ENCODE measurements at regions not wholly inside any gene's neighbourhood (a gene's known extent, or its start where the extent isn't known, plus 50 kb on each side); places are given as distances from the start of the nearest gene placed in this dataset.

DNA sequence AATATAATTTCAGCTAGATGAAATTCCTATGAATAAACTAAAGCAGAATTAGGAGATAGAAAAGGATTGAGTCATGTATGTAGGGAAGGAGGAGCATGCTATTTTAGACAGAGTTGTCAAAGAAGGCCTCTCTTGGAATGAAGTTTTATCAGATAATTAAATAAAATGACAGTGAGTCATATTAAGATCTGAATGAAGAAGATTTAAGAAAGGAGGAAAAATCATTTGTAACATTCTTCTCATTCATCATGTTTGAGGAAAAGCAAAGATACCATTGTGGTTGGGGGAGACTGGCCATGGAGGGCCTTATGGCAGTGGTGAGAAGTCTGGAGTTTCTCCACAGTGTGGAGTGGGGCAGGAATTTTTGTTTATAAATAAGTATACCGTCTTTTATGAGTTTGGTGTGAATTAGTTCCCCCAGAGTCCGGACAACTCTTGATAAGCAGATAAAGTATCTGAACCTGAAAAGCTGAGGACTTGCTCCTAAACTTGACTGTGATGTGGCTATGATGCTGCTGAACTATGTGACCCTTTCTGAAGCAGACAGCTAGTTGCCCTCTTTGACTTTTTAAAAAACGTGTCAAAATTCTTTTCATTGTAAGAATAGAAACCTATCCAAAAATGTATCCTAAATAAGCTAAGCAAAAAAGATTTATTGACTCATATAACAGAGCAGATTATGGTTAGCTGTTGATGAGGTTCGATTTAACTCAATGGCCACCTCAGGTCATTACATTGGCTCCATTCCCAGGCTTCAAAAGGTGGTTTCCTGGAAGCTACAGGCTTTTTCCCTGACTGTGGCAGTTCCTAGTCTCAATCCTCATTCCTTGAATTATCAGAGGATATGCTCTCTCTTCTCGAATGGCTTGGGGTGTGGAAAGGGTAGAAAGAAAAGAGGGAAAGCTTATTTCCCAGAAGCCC lies 90.8 kb downstream of the LHX9 start (continued):
- TF ChIP-seq, protein P1, sequence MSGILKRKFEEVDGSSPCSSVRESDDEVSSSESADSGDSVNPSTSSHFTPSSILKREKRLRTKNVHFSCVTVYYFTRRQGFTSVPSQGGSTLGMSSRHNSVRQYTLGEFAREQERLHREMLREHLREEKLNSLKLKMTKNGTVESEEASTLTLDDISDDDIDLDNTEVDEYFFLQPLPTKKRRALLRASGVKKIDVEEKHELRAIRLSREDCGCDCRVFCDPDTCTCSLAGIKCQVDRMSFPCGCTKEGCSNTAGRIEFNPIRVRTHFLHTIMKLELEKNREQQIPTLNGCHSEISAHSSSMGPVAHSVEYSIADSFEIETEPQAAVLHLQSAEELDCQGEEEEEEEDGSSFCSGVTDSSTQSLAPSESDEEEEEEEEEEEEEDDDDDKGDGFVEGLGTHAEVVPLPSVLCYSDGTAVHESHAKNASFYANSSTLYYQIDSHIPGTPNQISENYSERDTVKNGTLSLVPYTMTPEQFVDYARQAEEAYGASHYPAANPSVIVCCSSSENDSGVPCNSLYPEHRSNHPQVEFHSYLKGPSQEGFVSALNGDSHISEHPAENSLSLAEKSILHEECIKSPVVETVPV (CRISPR knock-in tag; IDR thresholded peaks at IDR 0.05): no peak
- TF ChIP-seq ZFP3 (CRISPR knock-in tag; IDR thresholded peaks at IDR 0.05) (no peak), PPARA (CRISPR knock-in tag; IDR thresholded peaks at IDR 0.05; ENCODE audit: borderline replicate concordance) (no peak), ISL1 (CRISPR knock-in tag; IDR thresholded peaks at IDR 0.05) (peak; percentile 94), BACH2 (CRISPR knock-in tag; IDR thresholded peaks at IDR 0.05; ENCODE audit: borderline replicate concordance) (no peak), OSR1 (CRISPR knock-in tag; IDR thresholded peaks at IDR 0.05) (no peak), ZC3H10 (CRISPR knock-in tag; IDR thresholded peaks at IDR 0.05) (peak; percentile 82; the same call in 1 of the 2 replicates), TCF4 (CRISPR knock-in tag; IDR thresholded peaks at IDR 0.05; ENCODE audit: borderline replicate concordance) (no peak), RARB (CRISPR knock-in tag; IDR thresholded peaks at IDR 0.05) (no peak), ZNF565 (CRISPR knock-in tag; conservative IDR thresholded peaks at IDR 0.05; ENCODE audit: low read depth) (no peak), ESRRG (CRISPR knock-in tag; IDR thresholded peaks at IDR 0.05) (no peak), SNAI2 (CRISPR knock-in tag; IDR thresholded peaks at IDR 0.05) (no peak)

- no peak for TF ChIP-seq ZC3H10 (CRISPR knock-in tag; IDR thresholded peaks at IDR 0.05)
- no peak for TF ChIP-seq OSR1 (CRISPR knock-in tag; IDR thresholded peaks at IDR 0.05)
- no peak for TF ChIP-seq ISL1 (CRISPR knock-in tag; IDR thresholded peaks at IDR 0.05)
- TF ChIP-seq GLIS3 (CRISPR knock-in tag; IDR thresholded peaks at IDR 0.05): no peak
- no peak for TF ChIP-seq ZNF565 (CRISPR knock-in tag; conservative IDR thresholded peaks at IDR 0.05; ENCODE audit: low read depth)
- no peak for TF ChIP-seq TCF4 (CRISPR knock-in tag; IDR thresholded peaks at IDR 0.05; ENCODE audit: borderline replicate concordance)
- TF ChIP-seq RARB (CRISPR knock-in tag; IDR thresholded peaks at IDR 0.05): no peak
- TF ChIP-seq, protein P1 (CRISPR knock-in tag; IDR thresholded peaks at IDR 0.05): no peak
- TF ChIP-seq POU6F1 (CRISPR knock-in tag; IDR thresholded peaks at IDR 0.05; ENCODE audit: borderline replicate concordance, low read depth): no peak
- TF ChIP-seq CREB5 (CRISPR knock-in tag; IDR thresholded peaks at IDR 0.05; ENCODE audit: low read depth): no peak
- no peak for TF ChIP-seq ARNTL (CRISPR knock-in tag; IDR thresholded peaks at IDR 0.05; ENCODE audit: borderline replicate concordance, low read depth)
- no peak for TF ChIP-seq CSDC2 (CRISPR knock-in tag; IDR thresholded peaks at IDR 0.05)
- TF ChIP-seq ZFP3 (CRISPR knock-in tag; IDR thresholded peaks at IDR 0.05): no peak
- TF ChIP-seq TOX (CRISPR knock-in tag; IDR thresholded peaks at IDR 0.05; ENCODE audit: borderline replicate concordance): no peak
- TF ChIP-seq, protein P2, sequence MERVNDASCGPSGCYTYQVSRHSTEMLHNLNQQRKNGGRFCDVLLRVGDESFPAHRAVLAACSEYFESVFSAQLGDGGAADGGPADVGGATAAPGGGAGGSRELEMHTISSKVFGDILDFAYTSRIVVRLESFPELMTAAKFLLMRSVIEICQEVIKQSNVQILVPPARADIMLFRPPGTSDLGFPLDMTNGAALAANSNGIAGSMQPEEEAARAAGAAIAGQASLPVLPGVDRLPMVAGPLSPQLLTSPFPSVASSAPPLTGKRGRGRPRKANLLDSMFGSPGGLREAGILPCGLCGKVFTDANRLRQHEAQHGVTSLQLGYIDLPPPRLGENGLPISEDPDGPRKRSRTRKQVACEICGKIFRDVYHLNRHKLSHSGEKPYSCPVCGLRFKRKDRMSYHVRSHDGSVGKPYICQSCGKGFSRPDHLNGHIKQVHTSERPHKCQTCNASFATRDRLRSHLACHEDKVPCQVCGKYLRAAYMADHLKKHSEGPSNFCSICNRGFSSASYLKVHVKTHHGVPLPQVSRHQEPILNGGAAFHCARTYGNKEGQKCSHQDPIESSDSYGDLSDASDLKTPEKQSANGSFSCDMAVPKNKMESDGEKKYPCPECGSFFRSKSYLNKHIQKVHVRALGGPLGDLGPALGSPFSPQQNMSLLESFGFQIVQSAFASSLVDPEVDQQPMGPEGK (CRISPR knock-in tag; IDR thresholded peaks at IDR 0.05; ENCODE audit: borderline replicate concordance): no peak
- no peak for ATAC-seq
These were observed 97.2 kb downstream of the LHX9 start for GRCh38 chr1:198014355-198014754.

- ATAC-seq: no peak
- TF ChIP-seq ZFP3 (CRISPR knock-in tag; IDR thresholded peaks at IDR 0.05) (no peak), ARNTL (CRISPR knock-in tag; IDR thresholded peaks at IDR 0.05; ENCODE audit: borderline replicate concordance, low read depth) (no peak), ESRRG (CRISPR knock-in tag; IDR thresholded peaks at IDR 0.05) (no peak), TOX (CRISPR knock-in tag; IDR thresholded peaks at IDR 0.05; ENCODE audit: borderline replicate concordance) (no peak), PPARA (CRISPR knock-in tag; IDR thresholded peaks at IDR 0.05; ENCODE audit: borderline replicate concordance) (no peak), GLIS3 (CRISPR knock-in tag; IDR thresholded peaks at IDR 0.05) (no peak), ZNF8 (CRISPR knock-in tag; IDR thresholded peaks at IDR 0.05) (no peak), OSR1 (CRISPR knock-in tag; IDR thresholded peaks at IDR 0.05) (no peak), RARB (CRISPR knock-in tag; IDR thresholded peaks at IDR 0.05) (no peak), BACH2 (CRISPR knock-in tag; IDR thresholded peaks at IDR 0.05; ENCODE audit: borderline replicate concordance) (no peak), POU6F1 (CRISPR knock-in tag; IDR thresholded peaks at IDR 0.05; ENCODE audit: borderline replicate concordance, low read depth) (no peak), ZNF565 (CRISPR knock-in tag; conservative IDR thresholded peaks at IDR 0.05; ENCODE audit: low read depth) (no peak), ISL1 (CRISPR knock-in tag; IDR thresholded peaks at IDR 0.05) (no peak), SNAI2 (CRISPR knock-in tag; IDR thresholded peaks at IDR 0.05) (no peak), ZC3H10 (CRISPR knock-in tag; IDR thresholded peaks at IDR 0.05) (no peak), CSDC2 (CRISPR knock-in tag; IDR thresholded peaks at IDR 0.05) (no peak), ZNF70 (CRISPR knock-in tag; IDR thresholded peaks at IDR 0.05) (no peak)
- TF ChIP-seq, protein P1 (CRISPR knock-in tag; IDR thresholded peaks at IDR 0.05): no peak
These were observed 98.1 kb downstream of the LHX9 start for GRCh38 chr1:198015309-198015708.
